GM12891 (cell line): ENCODE measurements at regions not wholly inside any gene's neighbourhood (a gene's known extent, or its start where the extent isn't known, plus 50 kb on each side); places are given as distances from the start of the nearest gene placed in this dataset.

ENCODE experiments used
- PAX5 ChIP-seq: IDR thresholded peaks from 2 replicates; pipeline ENCODE4 v1.6.1; 2011; ENCODE audit warnings: low read length, moderate library complexity, mild to moderate bottlenecking; ENCODE audit not compliant: insufficient read depth, severe bottlenecking
- POLR2A ChIP-seq: IDR thresholded peaks from 2 replicates; pipeline ENCODE4 v1.6.1; 2011; ENCODE audit warnings: low read depth, low read length, control low read depth
- POLR2AphosphoS5 ChIP-seq: IDR thresholded peaks from 2 replicates; pipeline ENCODE4 v1.6.1; 2011; ENCODE audit warnings: low read depth, low read length, control low read depth
- SPI1 ChIP-seq: IDR thresholded peaks from 2 replicates; pipeline ENCODE4 v1.6.1; 2011; ENCODE audit warnings: low read depth, low read length, control low read depth
- TAF1 ChIP-seq: IDR thresholded peaks from 2 replicates; pipeline ENCODE4 v1.6.1; 2011; ENCODE audit warnings: low read depth, low read length, control low read depth

DNA sequence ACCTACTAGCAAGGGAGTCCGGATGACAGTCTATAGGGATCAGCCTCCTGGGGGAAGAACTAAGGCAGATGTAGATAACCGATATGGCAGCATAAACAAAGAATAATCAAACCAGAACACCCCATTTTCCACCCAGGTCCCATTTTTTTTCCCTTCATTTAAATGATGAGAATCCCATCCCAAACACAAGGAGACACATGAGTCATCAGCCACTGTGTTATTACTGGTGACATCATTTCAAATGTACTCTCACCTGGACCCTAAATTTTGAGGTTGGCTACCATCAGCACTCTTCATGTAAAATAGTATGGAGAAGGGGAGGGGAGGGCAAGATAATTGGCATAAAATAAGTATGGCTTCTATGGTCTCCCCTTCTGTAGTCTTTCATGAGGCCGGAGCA lies 108.9 kb upstream of the GUCA2B start:
- TF ChIP-seq POLR2A (no peak), POLR2AphosphoS5 (no peak), TAF1 (no peak), SPI1 (no peak), PAX5 (no peak)
